Neural progenitor cell (in vitro differentiated cells): ENCODE measurements at regions not wholly inside any gene's neighbourhood (a gene's known extent, or its start where the extent isn't known, plus 50 kb on each side); places are given as distances from the start of the nearest gene placed in this dataset.

Experiments used
- DNase-seq: peaks from one replicate; pipeline ENCODE4 v3.0.0-alpha.2; 2016; ENCODE audit warnings: low spot score
- H2AFZ ChIP-seq: fragments of 200-600 bp; sonication (generic); replicated peaks from 2 replicates; pipeline ENCODE4 v1.6.1; 2016; ENCODE audit warnings: antibody characterized with exemption
- H3F3A ChIP-seq: fragments of 200-600 bp; sonication (generic); 2 replicates; pipeline ENCODE4 v1.6.1; 2016; ENCODE audit warnings: antibody characterized with exemption, low read depth
- H3K27ac ChIP-seq: fragments of 200-600 bp; sonication (generic); 2 replicates; pipeline ENCODE4 v1.5.1; 2016; ENCODE audit warnings: mild to moderate bottlenecking
- H3K27me3 ChIP-seq: fragments of 200-600 bp; sonication (generic); 2 replicates; pipeline ENCODE4 v1.6.1; 2016; ENCODE audit warnings: mild to moderate bottlenecking, moderate library complexity
- H3K36me3 ChIP-seq: fragments of 200-600 bp; sonication (generic); 2 replicates; pipeline ENCODE4 v1.5.1; 2016
- H3K4me1 ChIP-seq: fragments of 200-600 bp; sonication (generic); 2 replicates; pipeline ENCODE4 v1.6.1; 2016; ENCODE audit warnings: mixed run types
- H3K4me2 ChIP-seq: fragments of 200-600 bp; sonication (generic); 2 replicates; pipeline ENCODE4 v1.6.1; 2016
- H3K4me3 ChIP-seq: fragments of 200-600 bp; sonication (generic); 2 replicates; pipeline ENCODE4 v1.5.1; 2016
- H3K79me2 ChIP-seq: fragments of 200-600 bp; sonication (generic); 2 replicates; pipeline ENCODE4 v1.6.1; 2016; ENCODE audit warnings: low read depth
- H3K9ac ChIP-seq: fragments of 200-600 bp; sonication (generic); 2 replicates; pipeline ENCODE4 v1.6.1; 2016
- H3K9me3 ChIP-seq: fragments of 200-600 bp; sonication (generic); 2 replicates; pipeline ENCODE4 v1.5.1; 2016; ENCODE audit warnings: low read depth
- H4K20me1 ChIP-seq: fragments of 200-600 bp; sonication (generic); 2 replicates; pipeline ENCODE4 v1.6.1; 2016; ENCODE audit warnings: low read depth
- H3K27ac Mint-ChIP-seq: 3 replicates; pipeline ENCODE4 v1.8.0; 2021; ENCODE audit warnings: mixed read lengths
- H3K27me3 Mint-ChIP-seq: 2 replicates; pipeline ENCODE4 v1.8.0; 2022; ENCODE audit warnings: low read depth, mild to moderate bottlenecking, inconsistent platforms, moderate library complexity, mixed read lengths; ENCODE audit not compliant: insufficient read depth
- H3K36me3 Mint-ChIP-seq: 3 replicates; pipeline ENCODE4 v1.8.0; 2021; ENCODE audit warnings: mixed read lengths
- H3K4me1 Mint-ChIP-seq: 3 replicates; pipeline ENCODE4 v1.8.0; 2021; ENCODE audit warnings: mixed read lengths
- H3K4me3 Mint-ChIP-seq: 3 replicates; pipeline ENCODE4 v1.8.0; 2021; ENCODE audit warnings: mild to moderate bottlenecking, moderate library complexity, mixed read lengths
- H3K9me3 Mint-ChIP-seq: 3 replicates; pipeline ENCODE4 v1.8.0; 2020; ENCODE audit warnings: mixed read lengths
- EZH2 ChIP-seq: fragments of 200-600 bp; sonication (generic); IDR thresholded peaks from 2 replicates; pipeline ENCODE4 v1.6.1; 2017; ENCODE audit warnings: antibody characterized with exemption, mild to moderate bottlenecking, moderate library complexity
- EZH2phosphoT487 ChIP-seq: fragments of 200-600 bp; sonication (generic); IDR thresholded peaks from 2 replicates; pipeline ENCODE4 v1.6.1; 2017; ENCODE audit warnings: antibody characterized with exemption
- TF ChIP-seq, protein P1 (sequence below): fragments of 200-600 bp; sonication (generic); IDR thresholded peaks from 2 replicates; pipeline ENCODE4 v1.5.1; 2017; ENCODE audit warnings: antibody characterized with exemption, mild to moderate bottlenecking

DNA sequence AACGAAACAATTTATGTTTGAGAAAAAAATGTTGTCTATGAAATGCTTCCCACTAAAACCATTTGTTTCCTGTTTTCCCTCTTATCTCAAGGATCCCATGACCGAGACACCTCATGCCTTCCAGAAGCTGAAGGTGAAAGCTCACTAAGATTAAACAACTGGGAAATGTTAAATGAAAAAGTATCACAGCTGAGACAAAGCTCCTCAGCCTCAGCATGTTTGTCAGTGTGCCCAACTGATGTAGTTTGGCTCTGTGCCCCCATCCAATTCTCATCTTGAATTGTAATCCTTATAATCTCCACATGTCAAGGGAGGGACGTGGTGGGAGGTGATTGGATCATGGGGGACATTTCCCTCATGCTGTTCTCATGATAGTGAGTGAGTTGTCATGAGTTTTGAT is 327.3 kb downstream of the HTR7 start:
- no peaks in the 10 kb centered on the region for H3K36me3 Mint-ChIP-seq
- TF ChIP-seq EZH2: no peak
- TF ChIP-seq, protein P1, sequence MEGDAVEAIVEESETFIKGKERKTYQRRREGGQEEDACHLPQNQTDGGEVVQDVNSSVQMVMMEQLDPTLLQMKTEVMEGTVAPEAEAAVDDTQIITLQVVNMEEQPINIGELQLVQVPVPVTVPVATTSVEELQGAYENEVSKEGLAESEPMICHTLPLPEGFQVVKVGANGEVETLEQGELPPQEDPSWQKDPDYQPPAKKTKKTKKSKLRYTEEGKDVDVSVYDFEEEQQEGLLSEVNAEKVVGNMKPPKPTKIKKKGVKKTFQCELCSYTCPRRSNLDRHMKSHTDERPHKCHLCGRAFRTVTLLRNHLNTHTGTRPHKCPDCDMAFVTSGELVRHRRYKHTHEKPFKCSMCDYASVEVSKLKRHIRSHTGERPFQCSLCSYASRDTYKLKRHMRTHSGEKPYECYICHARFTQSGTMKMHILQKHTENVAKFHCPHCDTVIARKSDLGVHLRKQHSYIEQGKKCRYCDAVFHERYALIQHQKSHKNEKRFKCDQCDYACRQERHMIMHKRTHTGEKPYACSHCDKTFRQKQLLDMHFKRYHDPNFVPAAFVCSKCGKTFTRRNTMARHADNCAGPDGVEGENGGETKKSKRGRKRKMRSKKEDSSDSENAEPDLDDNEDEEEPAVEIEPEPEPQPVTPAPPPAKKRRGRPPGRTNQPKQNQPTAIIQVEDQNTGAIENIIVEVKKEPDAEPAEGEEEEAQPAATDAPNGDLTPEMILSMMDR: no peak
- no peak for TF ChIP-seq EZH2phosphoT487
- H3K4me1 Mint-ChIP-seq: peaks cover 6% of the 10 kb centered on the region
- Histone ChIP-seq H3K79me2 (no peaks in the 10 kb centered on the region), H3K27me3 (no peaks in the 10 kb centered on the region), H3K4me3 (no peak overlapping the region), H3K27ac (no peak overlapping the region), H3K4me1 (no peaks in the 10 kb centered on the region), H3K9me3 (no peaks in the 10 kb centered on the region), H3K4me2 (no peak overlapping the region), H3K9ac (no peak overlapping the region), H4K20me1 (no peaks in the 10 kb centered on the region), H3F3A (no peaks in the 10 kb centered on the region), H3K36me3 (no peaks in the 10 kb centered on the region), H2AFZ (no peak overlapping the region)
- DNase-seq: no peak
- no peak overlapping the region for H3K27ac Mint-ChIP-seq
- no peak overlapping the region for H3K4me3 Mint-ChIP-seq
- H3K27me3 Mint-ChIP-seq: peaks cover 4% of the 10 kb centered on the region
- H3K9me3 Mint-ChIP-seq: no peaks in the 10 kb centered on the region

DNA sequence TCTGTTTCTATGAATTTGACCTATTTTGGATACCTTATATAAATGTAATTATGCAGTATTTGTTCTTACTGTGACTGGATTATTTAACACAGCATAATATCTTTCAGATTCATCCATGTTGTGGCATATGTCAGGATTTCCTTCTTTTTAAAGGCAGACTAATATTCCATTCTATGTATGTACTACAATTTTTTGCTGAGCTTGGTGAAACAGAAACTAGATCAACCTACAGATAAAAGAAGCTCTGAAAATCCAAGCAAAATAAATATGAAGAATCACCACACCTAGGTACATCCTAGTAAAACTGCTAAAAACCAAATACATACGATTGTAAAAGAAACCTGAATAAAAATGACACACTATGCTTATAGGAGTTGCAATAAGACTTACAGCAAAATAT is 300.5 kb downstream of the HTR7 start:
- DNase-seq: no peak
- no peaks in the 10 kb centered on the region for H3K36me3 Mint-ChIP-seq
- no peak for TF ChIP-seq EZH2
- no peak for TF ChIP-seq EZH2phosphoT487
- TF ChIP-seq, protein P1: no peak
- H3K27ac Mint-ChIP-seq: no peak overlapping the region
- Histone ChIP-seq H3K4me2 (no peak overlapping the region), H3K79me2 (no peaks in the 10 kb centered on the region), H3K9me3 (peaks cover 3% of the 10 kb centered on the region), H3F3A (no peaks in the 10 kb centered on the region), H3K4me1 (no peaks in the 10 kb centered on the region), H3K27ac (no peak overlapping the region), H2AFZ (no peak overlapping the region), H3K4me3 (no peak overlapping the region), H4K20me1 (no peaks in the 10 kb centered on the region), H3K27me3 (no peaks in the 10 kb centered on the region), H3K9ac (no peak overlapping the region), H3K36me3 (no peaks in the 10 kb centered on the region)
- H3K27me3 Mint-ChIP-seq: no peaks in the 10 kb centered on the region
- H3K4me3 Mint-ChIP-seq: no peak overlapping the region
- peaks cover 3% of the 10 kb centered on the region for H3K4me1 Mint-ChIP-seq
- no peaks in the 10 kb centered on the region for H3K9me3 Mint-ChIP-seq

DNA sequence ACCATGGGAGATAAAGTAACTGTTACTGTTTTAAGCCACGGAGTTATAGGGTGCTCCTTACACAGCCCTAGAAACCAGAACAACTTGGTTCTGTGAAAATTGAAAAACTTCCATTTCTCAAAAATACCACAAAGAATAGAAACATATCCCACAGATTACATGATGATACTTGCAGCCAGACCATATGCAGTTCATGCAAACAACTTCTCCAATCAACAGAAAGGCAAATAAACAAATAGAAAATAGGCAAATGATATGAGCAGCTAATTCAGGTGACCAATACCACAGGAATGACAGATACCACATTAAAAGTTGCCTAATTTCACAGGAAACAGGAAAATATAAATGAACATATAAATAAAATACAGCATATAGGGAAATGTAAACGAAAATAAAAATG is 297.5 kb downstream of the HTR7 start:
- no peaks in the 10 kb centered on the region for H3K9me3 Mint-ChIP-seq
- peaks cover 3% of the 10 kb centered on the region for H3K9me3 ChIP-seq
- no peak for DNase-seq

More for the DNA sequence above, 297.5 kb downstream of the HTR7 start:
- no peaks in the 10 kb centered on the region for H3K36me3 Mint-ChIP-seq
- no peak overlapping the region for H3K4me3 Mint-ChIP-seq
- Histone ChIP-seq H4K20me1 (no peaks in the 10 kb centered on the region), H3F3A (no peaks in the 10 kb centered on the region), H2AFZ (no peak overlapping the region), H3K36me3 (no peaks in the 10 kb centered on the region), H3K4me3 (no peak overlapping the region), H3K27me3 (no peaks in the 10 kb centered on the region), H3K27ac (no peak overlapping the region), H3K9ac (no peak overlapping the region), H3K4me1 (no peaks in the 10 kb centered on the region), H3K79me2 (no peaks in the 10 kb centered on the region), H3K4me2 (no peak overlapping the region)
- H3K27me3 Mint-ChIP-seq: no peaks in the 10 kb centered on the region
- H3K4me1 Mint-ChIP-seq: peaks cover 3% of the 10 kb centered on the region
- TF ChIP-seq EZH2 (no peak), EZH2phosphoT487 (no peak)
- TF ChIP-seq, protein P1: no peak
- no peak overlapping the region for H3K27ac Mint-ChIP-seq
